CD4-positive, alpha-beta T cell treated with Interleukin-15 for 1 hour (primary cell): ENCODE measurements at regions not wholly inside any gene's neighbourhood (a gene's known extent, or its start where the extent isn't known, plus 50 kb on each side); places are given as distances from the start of the nearest gene placed in this dataset.

Experiments used
- DNase-seq: peaks from one replicate; pipeline ENCODE4 v3.0.0-alpha.2; 2020

DNA sequence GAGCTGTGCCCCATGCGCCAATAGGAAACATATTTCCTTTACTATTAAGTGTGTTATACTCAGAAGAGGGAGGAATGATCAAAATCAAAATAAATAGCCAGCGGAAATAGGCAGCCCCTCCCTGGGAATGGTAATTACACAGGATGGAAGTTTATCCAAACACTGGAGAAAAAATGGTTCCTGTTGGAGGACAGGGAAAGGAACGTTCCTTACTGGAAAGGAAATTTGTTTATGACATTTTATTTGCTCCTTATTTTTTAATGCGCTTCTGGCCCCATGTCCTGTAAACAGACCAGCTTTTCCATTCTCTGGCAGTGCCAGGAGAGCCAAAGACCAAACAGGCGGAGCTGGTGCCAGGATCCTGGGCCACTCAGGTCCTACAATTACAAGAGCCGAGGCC is 273.7 kb downstream of the SOX9 start:
- no peak for DNase-seq

DNA sequence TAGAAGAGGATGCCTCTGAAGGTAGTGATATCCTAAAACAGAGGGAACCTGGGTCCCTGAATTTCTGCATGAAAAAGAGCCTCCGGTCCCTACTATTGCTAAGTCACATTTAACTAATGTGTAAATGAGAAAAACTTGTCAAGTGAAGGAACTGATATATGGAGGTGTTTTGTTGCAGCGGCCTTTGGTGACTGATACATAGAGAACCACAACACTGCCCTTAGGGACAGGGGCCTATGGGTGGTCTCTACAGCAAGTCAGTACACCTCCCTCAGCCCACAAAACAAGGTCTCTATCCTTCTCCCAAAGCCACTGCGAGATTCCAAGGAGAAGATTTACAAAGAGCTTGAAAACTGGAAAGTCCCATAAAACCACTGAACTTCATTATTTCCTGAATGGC is 275.3 kb downstream of the SOX9 start:
- no peak for DNase-seq

DNA sequence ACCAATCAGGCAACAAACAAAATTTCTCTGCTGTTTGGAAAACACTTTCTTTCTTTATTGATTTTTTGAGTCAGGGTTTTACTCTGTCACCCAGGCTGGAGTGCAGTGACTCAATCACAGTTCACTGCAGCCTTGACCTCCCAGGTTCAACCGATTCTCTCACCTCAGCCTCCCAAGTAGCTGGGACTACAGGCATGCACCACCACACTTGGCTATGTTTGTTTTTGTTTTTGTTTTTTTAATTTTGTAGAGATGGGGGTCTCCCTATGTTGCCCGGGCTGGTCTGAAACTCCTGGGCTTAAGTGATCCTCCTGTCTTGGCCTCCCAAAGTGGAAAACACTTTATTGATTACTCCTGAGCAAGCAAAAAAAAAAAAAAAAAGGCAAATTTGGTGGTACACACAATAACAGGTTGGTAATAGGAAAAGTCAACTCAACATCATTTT is 276.4 kb downstream of the SOX9 start:
- no peak for DNase-seq

- no peak for DNase-seq
These were observed 276.9 kb downstream of the SOX9 start for GRCh38 chr17:72397687-72398086.

DNA sequence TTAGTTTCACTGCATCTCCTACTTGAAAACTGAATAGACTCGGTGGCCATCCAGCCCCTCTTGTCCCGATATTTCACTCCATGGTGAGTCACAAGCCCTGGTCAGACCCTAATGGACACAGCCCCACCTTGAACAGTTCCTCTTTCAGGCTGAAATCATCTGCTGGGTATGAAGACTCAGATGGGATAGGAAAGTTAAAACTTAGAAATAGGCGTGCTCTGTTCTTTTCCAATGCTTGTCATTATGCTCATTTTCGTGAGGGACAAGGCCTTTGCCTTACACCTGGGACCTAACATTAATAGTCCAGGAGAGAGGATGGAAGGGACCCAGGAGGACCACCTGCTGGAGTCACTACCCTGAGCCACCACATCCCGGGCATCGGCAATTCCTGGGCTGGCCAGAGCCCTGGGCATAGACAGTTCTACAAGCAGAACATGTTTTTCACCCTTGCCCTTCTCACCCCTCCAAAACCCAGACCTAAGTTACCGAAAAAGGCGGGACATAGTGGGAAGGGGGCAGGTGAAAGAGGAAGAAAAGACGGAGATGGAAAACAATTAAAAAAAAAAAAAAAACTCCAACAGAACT is 278.3 kb downstream of the SOX9 start:
- no peak for DNase-seq

DNA sequence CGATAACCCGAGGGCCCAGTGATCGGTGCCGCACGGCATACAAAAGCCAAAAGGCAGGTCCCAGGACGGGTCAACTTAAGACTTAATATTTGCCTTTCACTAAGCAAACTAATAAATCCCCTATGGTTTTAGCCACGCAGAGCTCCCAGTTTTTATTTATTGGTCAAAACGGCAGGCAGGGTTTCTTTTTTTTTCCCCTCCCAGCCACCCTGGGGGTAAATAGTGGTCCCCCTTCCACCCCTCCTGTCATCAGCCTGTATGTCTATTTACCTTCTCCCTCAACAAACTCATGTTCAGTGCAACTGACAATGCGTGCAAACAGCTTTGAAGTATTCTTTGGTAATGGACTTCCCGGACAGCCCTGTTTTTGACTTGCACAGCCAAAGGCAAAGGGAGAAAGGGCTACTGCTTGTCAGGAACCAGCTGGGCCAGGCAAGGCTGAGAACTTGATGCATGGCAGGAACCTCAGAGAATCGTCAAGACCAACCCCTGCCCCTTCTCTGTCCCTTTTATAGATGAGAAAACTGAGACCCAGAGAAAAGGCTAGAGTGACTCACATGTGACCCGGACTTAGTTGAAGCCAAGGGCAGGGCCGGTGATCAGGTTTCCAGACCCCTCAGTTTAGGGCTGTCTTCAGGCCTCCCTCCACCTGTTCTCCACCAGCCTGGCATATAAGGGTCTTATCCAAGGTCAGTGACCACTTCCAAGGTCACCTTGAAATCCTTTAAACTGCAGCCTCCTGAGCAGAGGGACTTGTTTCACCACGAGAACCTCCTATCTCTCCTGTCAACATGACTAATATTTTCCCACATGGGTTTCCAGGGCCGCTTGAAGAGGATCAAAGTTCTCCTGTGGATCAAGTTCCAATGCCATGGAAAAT is 279.0 kb downstream of the SOX9 start:
- no peak for DNase-seq

GRCh38 chr17:72400488-72400827 is 279.6 kb downstream of the SOX9 start:
- no peak for DNase-seq

GRCh38 chr17:72400863-72401262 is 280.0 kb downstream of the SOX9 start:
- DNase-seq: no peak

DNA sequence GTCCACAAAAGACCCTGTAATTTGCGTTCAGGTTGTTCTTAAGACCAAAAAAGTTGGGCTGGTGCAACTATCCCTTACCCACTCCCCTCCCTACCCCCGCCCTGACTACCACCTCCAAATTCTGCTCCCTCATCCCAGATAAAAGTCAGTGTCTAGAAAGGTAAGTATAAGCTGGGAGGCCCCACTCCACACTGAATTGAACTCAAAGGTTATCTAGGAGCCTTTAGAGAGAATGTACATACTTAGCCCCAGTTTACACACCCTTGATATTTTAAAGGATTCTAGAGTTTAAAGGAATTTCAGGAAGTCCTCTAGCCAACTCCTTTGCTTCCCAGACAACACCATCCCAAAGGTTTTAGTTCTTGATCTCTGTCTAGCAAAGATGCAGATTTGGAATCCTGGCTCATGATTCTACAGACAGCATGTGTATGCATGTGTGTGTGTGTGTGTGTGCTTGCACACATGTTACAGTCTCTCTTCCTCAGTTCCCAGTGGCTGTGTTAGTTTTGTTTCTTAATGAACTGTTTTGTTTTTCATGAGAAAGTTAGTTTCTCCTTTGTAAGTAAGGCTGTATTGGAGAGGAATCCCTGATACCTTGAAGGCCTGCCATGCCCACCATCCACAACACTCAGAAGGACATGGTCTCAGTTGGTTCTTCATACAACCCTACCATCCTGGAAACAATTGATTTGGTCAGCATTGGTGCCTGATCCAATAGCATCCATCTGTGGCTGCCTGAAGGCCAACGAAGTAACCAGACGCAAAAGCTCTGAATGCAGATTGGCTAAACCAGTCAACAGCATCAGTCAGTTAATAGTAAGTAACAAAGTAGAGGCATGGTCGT is 281.3 kb downstream of the SOX9 start:
- DNase-seq: no peak

DNA sequence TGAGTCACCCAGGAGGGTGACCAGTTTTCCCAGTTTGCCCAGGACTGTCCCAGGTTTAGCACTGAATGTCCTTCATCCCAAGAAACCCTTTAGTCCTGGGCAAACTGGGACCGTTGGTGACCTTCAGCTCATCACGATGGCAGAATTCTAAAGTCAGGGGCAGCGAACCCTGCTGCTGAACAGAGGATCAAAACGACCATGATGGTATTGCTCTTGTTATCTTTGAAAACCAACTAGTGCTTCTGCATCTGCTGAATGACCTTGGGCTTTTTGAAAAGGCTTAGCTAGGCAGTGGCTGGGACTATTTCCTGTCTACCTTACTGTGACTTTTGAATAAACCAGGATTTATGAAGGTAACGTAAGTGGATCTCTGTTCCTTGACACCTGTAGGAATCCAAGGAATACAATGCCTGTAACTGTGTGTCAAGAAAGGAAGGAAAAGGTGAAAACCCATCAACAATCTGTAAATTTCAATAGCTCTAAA is 281.9 kb downstream of the SOX9 start:
- DNase-seq: no peak

GRCh38 chr17:72403713-72404209 is 282.9 kb downstream of the SOX9 start:
- DNase-seq: no peak

DNA sequence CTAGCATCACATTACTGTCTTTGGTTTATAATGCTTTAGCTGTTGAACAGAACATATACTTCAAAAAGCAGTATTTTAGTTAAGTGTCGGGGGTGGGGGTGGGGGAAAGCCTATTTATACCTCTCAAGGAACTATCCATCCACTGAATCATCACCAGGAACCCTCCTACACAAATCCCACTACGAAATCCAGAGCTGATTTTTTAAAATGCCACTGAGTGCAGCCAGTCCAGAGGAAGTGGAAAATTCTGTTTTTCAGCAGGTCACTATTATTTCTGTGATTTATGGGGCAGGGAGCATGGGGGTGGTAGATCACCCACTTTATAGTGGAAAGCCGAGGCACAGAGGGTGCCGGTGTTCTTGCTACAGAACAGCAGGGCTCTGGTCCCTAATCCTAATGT is 284.1 kb downstream of the SOX9 start:
- no peak for DNase-seq

DNA sequence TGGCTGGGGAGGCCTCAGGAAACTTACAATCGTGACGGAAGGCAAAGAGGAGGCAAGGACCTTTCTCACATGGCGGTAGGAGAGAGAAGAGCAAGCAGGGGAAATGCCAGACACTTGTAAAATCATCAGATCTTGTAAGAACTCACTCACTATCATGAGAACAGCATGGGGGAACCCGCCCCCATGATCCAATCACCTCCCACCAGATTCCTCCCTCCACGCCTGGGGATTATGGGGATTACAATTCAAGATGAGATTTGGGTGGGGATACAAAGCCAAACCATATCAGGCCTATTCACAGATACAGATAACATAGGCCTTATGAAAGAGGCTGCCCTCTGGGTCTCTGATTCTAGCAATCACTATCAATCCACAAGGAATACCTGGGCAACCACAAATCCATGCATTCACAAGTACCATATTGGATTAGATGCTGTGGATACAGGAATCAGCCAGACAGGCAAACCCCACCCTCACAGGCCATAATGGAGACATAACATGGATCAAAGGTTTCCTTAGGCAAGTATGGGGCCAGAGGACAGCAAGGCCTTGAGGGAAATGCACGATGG is 284.9 kb downstream of the SOX9 start:
- no peak for DNase-seq

DNA sequence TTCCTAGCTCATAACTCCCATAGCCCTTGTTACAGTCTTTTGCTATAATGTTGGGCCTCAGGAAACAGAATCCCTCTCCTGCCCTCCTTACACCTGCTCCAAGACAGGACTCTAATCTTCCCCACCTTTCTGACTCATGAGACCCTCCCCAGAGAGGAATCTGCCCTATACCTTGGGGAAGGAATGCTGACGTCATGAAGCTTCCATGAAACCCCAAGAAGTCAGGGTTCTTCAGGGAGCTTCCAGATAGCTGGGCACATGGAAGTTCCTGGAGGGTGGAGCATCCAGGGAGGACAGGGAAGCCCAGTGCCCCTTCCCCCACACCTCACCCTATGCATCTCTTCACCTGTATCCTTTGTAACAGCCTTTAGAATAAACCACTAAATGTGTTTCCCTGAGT is 285.7 kb downstream of the SOX9 start:
- no peak for DNase-seq

DNA sequence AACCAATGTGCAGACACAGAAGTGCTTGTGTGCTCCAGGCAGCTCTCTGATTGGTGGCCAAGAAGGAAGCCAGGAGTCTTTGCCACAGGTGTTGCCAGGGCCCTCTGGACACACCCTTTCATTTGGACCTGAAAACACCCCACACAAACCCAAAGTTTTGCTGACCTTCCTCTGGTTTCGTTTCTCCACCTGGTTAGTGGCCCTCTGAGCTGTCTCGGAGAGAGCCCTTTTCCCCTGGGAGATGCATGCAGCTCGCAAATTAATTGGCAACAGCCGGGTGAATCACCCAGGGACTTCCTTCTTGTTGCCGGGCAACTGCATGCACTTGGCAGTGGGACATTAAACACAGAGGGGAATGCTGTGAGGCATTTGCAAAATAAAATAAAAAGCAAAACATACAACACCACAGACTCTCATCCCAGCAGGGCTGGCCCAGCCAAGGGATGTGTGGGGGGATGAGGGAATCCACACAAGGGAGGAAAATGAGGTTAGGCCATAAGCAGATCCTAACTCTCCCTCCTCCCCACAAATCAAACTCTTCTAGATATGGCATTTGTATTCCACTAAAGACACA is 286.6 kb downstream of the SOX9 start:
- no peak for DNase-seq

GRCh38 chr17:72407931-72408330 is 287.1 kb downstream of the SOX9 start:
- DNase-seq: no peak

GRCh38 chr17:72408641-72409040 is 287.8 kb downstream of the SOX9 start:
- DNase-seq: no peak

- no peak for DNase-seq
These were observed 288.7 kb downstream of the SOX9 start for GRCh38 chr17:72409405-72410002.

GRCh38 chr17:72411124-72411563 is 290.3 kb downstream of the SOX9 start:
- no peak for DNase-seq

GRCh38 chr17:72412650-72413076 is 291.8 kb downstream of the SOX9 start:
- no peak for DNase-seq

DNA sequence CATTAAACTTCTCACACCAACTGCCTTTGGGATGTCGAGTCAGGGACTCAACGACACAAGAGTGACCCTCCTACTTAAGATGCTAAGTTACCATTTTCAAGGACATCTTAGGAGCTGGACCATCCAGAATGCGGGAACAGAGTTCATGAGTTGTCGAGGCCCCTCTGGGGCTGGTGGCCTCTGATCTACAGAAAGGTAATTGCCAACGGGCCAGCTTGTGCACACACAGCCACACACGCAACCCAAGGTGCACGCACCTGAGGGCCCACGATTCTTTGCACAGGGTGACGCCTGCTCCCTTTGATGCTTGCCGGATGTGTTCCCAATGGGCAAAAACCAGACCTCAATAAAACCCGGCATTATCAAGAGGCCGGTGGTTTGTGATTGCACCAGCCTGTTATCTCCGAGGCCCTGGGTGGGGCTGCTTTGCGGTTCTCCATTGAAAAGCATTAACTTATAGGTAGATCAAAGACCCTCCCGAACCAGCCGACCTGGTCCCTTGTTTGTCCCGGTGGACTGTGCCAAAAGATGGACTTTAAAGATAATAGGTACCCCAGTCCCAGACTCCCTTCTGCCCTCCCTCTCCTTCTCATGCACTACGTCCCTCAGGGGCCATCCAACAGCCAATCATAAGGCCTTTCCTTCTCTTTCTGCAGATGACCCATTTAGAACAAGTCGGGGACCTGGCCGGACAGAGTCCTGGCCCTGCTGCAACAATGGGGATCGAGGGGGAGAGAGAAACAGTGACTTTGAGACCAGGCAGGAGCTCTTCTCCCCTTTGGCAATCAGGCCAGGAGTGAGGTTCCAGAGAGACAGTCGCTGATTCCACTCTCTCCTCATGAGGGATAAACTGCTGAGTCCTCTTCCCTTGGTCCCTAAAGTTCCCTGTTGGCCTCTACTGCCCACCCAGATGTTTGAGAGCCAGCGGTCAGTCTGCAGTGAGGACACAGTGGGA is 292.5 kb downstream of the SOX9 start:
- no peak for DNase-seq
